NK-92 (cell line): ENCODE measurements at regions not wholly inside any gene's neighbourhood (a gene's known extent, or its start where the extent isn't known, plus 50 kb on each side); places are given as distances from the start of the nearest gene placed in this dataset.

Experiments
- DNase-seq: peaks from one replicate; lab custom pipeline; 2025; ENCODE audit not compliant: unreplicated experiment; lab: John Stamatoyannopoulos, UW

- DNase-seq = no peak
Observed at GRCh38 chr19:28401739-28402424, 811.1 kb downstream of the UQCRFS1 start.

- DNase-seq = no peak
Observed at GRCh38 chr19:28400953-28401671, 811.8 kb downstream of the UQCRFS1 start.

GRCh38 chr19:28399187-28399586, 813.8 kb downstream of the UQCRFS1 start:
- DNase-seq = no peak

DNA sequence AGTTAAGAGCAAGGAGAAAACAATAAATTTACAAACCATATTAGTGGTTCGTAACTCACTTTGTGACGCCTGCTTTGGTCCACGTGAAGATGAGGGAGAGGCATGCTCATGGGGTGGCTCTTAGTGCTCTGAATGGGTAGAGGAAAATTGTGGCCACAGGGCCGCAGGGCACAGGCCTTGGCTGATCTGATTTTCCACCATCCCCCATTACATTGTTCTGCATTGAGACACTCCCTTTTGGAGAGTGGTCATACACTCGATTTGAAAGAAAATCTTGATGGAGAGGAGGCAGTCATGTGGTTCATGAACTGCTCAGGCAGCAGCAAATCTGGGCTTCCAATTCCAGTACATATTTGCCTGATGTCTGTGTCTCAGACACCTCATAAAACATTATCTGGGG, 815.2 kb downstream of the UQCRFS1 start:
- DNase-seq = no peak

GRCh38 chr19:28397306-28397705, 815.6 kb downstream of the UQCRFS1 start:
- DNase-seq = no peak

DNA sequence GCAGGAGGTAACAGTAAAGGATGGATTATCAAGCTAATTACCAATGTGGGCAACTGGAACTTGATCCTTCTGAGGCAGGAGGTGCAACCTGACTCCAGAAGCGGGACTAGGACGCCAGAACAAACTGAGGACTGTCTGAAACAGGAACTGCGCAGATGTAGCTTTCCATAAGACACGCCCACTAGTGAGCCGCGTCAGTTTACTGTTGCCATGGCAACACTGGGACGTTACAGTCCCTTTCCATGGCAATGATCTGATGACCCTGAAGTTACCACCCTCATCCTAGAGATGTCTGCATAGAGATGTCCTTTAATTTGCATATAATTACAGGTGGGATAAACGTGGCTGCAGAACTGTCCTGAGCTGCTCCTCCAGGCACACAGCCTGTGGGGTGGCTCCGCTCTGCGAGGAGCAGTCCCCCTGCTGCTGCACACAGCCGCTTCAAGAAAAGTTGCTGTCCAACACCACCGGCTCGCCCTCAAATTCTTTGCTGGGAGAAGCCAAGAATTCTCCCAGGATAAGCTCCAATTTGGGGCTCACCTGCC, 816.6 kb downstream of the UQCRFS1 start:
- DNase-seq = no peak

DNA sequence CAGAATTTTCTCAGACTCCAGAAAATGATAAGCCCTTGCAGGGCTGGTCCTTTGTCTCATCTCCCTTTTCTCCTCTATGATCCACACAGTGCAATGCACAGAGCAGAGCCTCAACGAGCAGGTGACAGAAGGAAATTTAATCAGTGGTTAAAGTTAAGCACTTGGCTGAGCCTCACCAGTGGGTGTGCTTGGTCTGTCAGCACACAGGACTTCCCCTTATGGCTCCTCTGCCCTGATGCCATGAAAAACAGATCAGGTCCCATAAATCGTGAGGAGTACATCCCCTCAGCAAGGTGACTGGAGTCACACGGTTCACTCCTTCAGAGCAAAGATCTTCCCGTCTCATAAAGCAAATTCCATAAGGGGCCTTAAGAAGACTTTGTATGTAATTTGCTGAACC, 818.2 kb downstream of the UQCRFS1 start:
- no peak for DNase-seq

GRCh38 chr19:28393574-28394336, 819.2 kb downstream of the UQCRFS1 start:
- no peak for DNase-seq

- no peak for DNase-seq
Observed at GRCh38 chr19:28388988-28389387, 824.0 kb downstream of the UQCRFS1 start.

DNA sequence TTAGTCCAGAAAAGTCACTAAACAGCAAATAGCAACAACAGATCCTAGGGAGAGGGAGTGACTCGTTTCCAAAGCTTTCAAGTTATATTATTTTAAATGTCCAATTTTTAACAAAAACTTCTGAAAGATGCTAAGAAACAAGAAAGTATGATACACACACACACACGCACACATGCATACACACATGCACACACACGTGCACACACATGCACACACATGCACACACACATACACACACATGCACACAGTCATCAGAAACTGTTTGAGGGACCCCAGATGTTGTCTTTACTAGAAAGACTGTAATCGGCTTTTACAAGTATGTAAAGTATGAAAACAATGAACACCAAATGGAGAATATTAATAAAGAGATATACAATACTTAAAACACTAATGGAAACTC, 825.4 kb downstream of the UQCRFS1 start:
- DNase-seq = no peak

GRCh38 chr19:28386470-28386869, 826.5 kb downstream of the UQCRFS1 start:
- no peak for DNase-seq

DNA sequence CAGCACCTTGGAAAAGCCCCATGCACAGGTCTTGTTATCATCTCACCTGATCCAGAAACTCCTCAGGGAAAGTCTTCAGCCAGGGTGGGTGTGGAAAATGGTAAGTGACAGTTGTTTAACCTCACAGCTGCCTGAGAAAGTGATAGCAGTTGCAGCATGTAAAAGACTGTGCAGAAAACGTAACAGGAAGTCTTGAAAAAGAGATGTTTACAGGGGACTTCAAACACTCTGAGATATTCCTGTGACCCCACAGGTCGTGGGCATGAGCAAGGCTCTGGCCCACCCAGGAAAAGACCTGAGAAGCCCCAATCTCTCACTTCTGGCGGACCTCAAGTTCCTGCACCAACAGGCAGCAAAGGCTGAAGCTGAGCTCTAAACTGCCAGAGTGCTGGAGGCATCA, 826.9 kb downstream of the UQCRFS1 start:
- no peak for DNase-seq

GRCh38 chr19:28377077-28377476, 835.9 kb downstream of the UQCRFS1 start:
- no peak for DNase-seq

DNA sequence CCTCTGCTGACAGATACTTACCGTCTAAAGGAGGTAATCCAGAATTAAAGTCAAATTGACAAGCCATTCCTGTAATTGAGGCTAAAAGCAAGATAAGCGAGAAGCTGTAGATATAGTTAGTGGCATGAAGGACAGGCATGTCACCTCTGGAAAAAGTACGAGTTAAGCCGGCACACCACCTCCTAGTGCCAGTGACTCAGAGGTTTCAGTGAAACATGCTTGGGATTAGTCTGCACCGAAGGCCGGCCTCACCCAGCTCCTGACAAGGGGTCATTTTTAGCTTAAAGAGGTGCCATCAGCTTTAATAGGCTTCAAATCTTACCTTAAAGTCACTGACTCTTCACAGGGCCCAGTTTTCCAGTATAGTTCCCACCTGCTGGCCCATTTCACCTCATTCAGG, 838.0 kb downstream of the UQCRFS1 start:
- DNase-seq = no peak

DNA sequence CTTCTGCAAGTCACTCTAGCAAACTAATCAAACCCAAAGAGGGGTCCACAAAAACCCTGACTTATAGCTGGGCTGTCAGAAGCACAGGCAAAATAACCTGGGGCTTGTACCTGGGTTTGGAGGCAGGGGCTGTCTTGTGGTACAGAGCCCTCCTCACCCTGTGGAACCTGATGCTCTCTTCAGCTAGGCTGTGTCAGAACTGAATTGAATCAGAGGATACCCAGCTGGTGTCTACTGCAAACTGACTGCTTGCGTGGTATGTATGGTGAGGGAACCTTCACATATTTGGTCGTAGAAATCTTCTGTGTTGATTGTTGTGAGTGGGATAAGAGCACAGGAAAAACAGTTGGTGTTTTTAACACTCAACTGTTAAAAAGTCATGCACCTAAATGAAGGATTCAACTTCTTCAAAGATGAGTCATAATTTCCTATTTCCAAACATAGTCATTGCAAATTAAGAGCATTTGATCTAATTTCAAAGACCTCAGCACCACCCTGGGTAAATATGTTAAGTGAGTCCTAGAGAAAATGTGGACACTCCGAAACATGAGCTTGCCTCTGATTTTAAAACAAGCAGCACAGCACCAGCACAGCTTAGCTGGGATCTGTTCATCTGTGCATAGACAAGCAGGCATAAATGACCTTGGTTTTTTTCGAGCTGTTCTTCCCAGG, 840.2 kb downstream of the UQCRFS1 start:
- no peak for DNase-seq

DNA sequence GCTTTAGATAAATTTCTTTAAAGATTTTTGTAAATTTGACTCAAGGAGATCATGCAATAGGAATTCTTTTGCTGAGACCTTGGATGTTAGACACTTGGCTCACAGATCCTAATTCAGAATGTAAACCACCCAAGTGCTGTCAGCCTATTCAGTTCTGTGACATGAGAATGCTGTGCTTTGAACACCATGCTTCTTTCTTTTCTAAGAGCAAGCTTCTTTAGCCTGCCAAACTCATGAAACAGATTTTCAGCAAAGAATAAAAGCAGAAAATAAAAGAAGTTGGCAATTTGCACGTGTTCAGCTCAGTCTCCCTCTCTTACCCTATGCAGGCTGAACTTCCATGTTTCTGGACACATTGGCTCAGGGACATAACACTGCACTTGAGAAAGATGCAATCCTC, 845.8 kb downstream of the UQCRFS1 start:
- DNase-seq = no peak

GRCh38 chr19:28363254-28363653, 849.7 kb downstream of the UQCRFS1 start:
- no peak for DNase-seq

GRCh38 chr19:28359431-28360414, 853.2 kb downstream of the UQCRFS1 start:
- no peak for DNase-seq

DNA sequence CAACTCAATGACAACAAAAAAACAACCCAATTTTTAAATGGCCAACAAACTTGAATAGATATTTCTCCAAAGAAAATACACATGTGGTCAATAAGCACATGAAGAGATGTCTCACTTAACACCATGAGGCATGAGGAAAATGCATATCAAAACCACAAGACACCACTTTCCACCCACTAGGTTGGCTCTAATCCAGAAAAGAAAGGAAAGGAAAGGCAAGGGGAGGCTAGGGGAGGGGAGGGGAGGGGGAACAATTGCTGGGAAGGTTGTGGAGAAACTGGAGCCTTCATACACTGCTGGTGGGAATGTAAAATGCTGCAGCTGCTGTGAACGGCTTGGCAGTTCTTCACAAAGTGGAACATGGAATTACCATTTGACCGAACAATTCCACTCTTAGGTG, 854.3 kb downstream of the UQCRFS1 start:
- DNase-seq = no peak

GRCh38 chr19:28351761-28352160, 861.2 kb downstream of the UQCRFS1 start:
- DNase-seq = no peak
